SK-N-SH (cell line): ENCODE measurements at regions not wholly inside any gene's neighbourhood (a gene's known extent, or its start where the extent isn't known, plus 50 kb on each side); places are given as distances from the start of the nearest gene placed in this dataset.

ENCODE experiments used
- CTCF ChIA-PET: fragments of 300-600, 350-600 bp; formaldehyde crosslinking; extraction: SDS; loops from one replicate; lab custom pipeline; 2021; lab: Yijun Ruan, JAX
- POLR2A ChIA-PET: fragments of 350-600 bp; sonication (Branson Sonifier 250); formaldehyde crosslinking; extraction: SDS; loops from one replicate; lab custom pipeline; 2020; ENCODE audit warnings: antibody characterized with exemption, inconsistent platforms; lab: Yijun Ruan, JAX
- DNase-seq: peaks from one replicate; pipeline ENCODE4 v3.0.0; 2012
- H2AFZ ChIP-seq: fragments of 200-600 bp; sonication (generic); 2 replicates; pipeline ENCODE4 v1.8.1; 2016; ENCODE audit warnings: antibody characterized with exemption, mild to moderate bottlenecking, low read depth
- H3F3A ChIP-seq: fragments of 200-600 bp; sonication (generic); replicated peaks from 2 replicates; pipeline ENCODE3; 2016; ENCODE audit warnings: antibody characterized with exemption, mild to moderate bottlenecking; ENCODE audit not compliant: insufficient read depth
- H3K27ac ChIP-seq, 2 experiments: fragments of 200-500 bp in 1 of 2; fragments of 200-600 bp in 1 of 2; sonication (Bioruptor generic) in 1 of 2; sonication (generic), shearing (Covaris generic) in 1 of 2; 2 replicates each; pipeline versions ENCODE4 v1.5.1 to v1.6.1; 2014 to 2016; ENCODE audit warnings: low read depth in 2 of 2, inconsistent platforms in 1 of 2, low read length in 1 of 2, mild to moderate bottlenecking in 1 of 2, mixed read lengths in 1 of 2
- H3K27me3 ChIP-seq: fragments of 200-600 bp; sonication (generic), shearing (Covaris generic); 2 replicates; pipeline ENCODE4 v1.6.1; 2016; ENCODE audit warnings: mixed run types; ENCODE audit not compliant: insufficient read depth
- H3K36me3 ChIP-seq, 2 experiments: fragments of 200-500 bp in 1 of 2; fragments of 200-600 bp in 1 of 2; sonication (Bioruptor generic) in 1 of 2; sonication (generic) in 1 of 2; replicated peaks in 1 of 2; 2 replicates each; pipeline versions ENCODE3 to v1.5.1; 2014 to 2016; ENCODE audit warnings: low read length in 1 of 2, mild to moderate bottlenecking in 1 of 2; ENCODE audit not compliant: insufficient read depth in 2 of 2, control insufficient read depth in 1 of 2
- H3K4me1 ChIP-seq, 2 experiments: fragments of 200-500 bp in 1 of 2; fragments of 200-600 bp in 1 of 2; sonication (Bioruptor generic) in 1 of 2; sonication (generic), shearing (Covaris generic) in 1 of 2; 2 replicates each; pipeline versions ENCODE4 v1.5.1 to v1.6.1; 2014 to 2016; ENCODE audit warnings: low read depth in 1 of 2, low read length in 1 of 2, mixed run types in 1 of 2; ENCODE audit not compliant: insufficient read depth in 2 of 2, control insufficient read depth in 1 of 2
- H3K4me2 ChIP-seq: fragments of 200-600 bp; sonication (generic), shearing (Covaris generic); 2 replicates; pipeline ENCODE4 v1.6.1; 2017; ENCODE audit warnings: mixed run types
- H3K4me3 ChIP-seq, 2 experiments: fragments of 200-500 bp in 1 of 2; fragments of 200-600 bp in 1 of 2; sonication (Bioruptor generic) in 1 of 2; sonication (generic), shearing (Covaris generic) in 1 of 2; 2 replicates each; pipeline versions ENCODE4 v1.5.1 to v1.8.1; 2014 to 2016; ENCODE audit warnings: low read depth in 2 of 2, inconsistent platforms in 1 of 2, low read length in 1 of 2, mild to moderate bottlenecking in 1 of 2, mixed read lengths in 1 of 2, moderate library complexity in 1 of 2
- H3K79me2 ChIP-seq: fragments of 200-600 bp; sonication (generic); 2 replicates; pipeline ENCODE4 v1.8.1; 2017; ENCODE audit warnings: mild to moderate bottlenecking; ENCODE audit not compliant: insufficient read depth
- H3K9ac ChIP-seq: fragments of 200-600 bp; sonication (generic); 2 replicates; pipeline ENCODE4 v1.6.1; 2017; ENCODE audit warnings: mixed run types
- H3K9me2 ChIP-seq: fragments of 200-600 bp; sonication (generic); 2 replicates; pipeline ENCODE4 v1.6.1; 2017; ENCODE audit warnings: mixed run types
- H3K9me3 ChIP-seq: fragments of 200-600 bp; sonication (generic); 2 replicates; pipeline ENCODE4 v1.6.1; 2017; ENCODE audit warnings: mixed run types, mild to moderate bottlenecking, moderate library complexity
- H4K20me1 ChIP-seq: fragments of 200-600 bp; sonication (generic); 2 replicates; pipeline ENCODE4 v1.6.1; 2017; ENCODE audit warnings: mild to moderate bottlenecking, mixed run types; ENCODE audit not compliant: insufficient read depth
- CHD2 ChIP-seq: fragments of 150-350 bp; IDR thresholded peaks from 2 replicates; pipeline ENCODE4 v1.6.1; 2018; ENCODE audit warnings: low read length; ENCODE audit not compliant: partially characterized antibody
- ELF1 ChIP-seq: IDR thresholded peaks from 2 replicates; pipeline ENCODE4 v1.4.0; 2012
- FOSL2 ChIP-seq: IDR thresholded peaks from 2 replicates; pipeline ENCODE4 v1.4.0; 2012; ENCODE audit warnings: low read depth, mild to moderate bottlenecking, moderate library complexity, borderline replicate concordance
- FOXJ3 ChIP-seq: sonication (generic); formaldehyde crosslinking; IDR thresholded peaks from 2 replicates; pipeline ENCODE4 v1.5.1; 2020; ENCODE audit warnings: mild to moderate bottlenecking, missing genetic modification reagents
- FOXM1 ChIP-seq: IDR thresholded peaks from 2 replicates; pipeline ENCODE4 v1.4.0; 2012; ENCODE audit warnings: low read depth, mild to moderate bottlenecking
- GABPA ChIP-seq: IDR thresholded peaks from 2 replicates; pipeline ENCODE4 v1.4.0; 2012; ENCODE audit warnings: low read depth, mild to moderate bottlenecking
- JUND ChIP-seq: IDR thresholded peaks from 2 replicates; pipeline ENCODE4 v1.4.0; 2012
- MEF2A ChIP-seq: IDR thresholded peaks from 2 replicates; pipeline ENCODE4 v1.4.0; 2012; ENCODE audit warnings: low read depth, borderline replicate concordance
- MXI1 ChIP-seq: IDR thresholded peaks from 2 replicates; pipeline ENCODE4 v1.6.1; 2012; ENCODE audit warnings: mild to moderate bottlenecking, low read depth, low read length, improper control_type of control experiment
- NFIC ChIP-seq: IDR thresholded peaks from 2 replicates; pipeline ENCODE4 v1.4.0; 2012; ENCODE audit warnings: borderline replicate concordance
- NRF1 ChIP-seq: IDR thresholded peaks from 2 replicates; pipeline ENCODE4 v1.6.1; 2012; ENCODE audit warnings: low read depth, mild to moderate bottlenecking, low read length
- POLR2AphosphoS5 ChIP-seq: IDR thresholded peaks from 2 replicates; pipeline ENCODE4 v1.6.1; 2012; ENCODE audit warnings: low read depth, low read length
- RAD21 ChIP-seq: IDR thresholded peaks from 2 replicates; pipeline ENCODE4 v1.6.1; 2012; ENCODE audit warnings: mild to moderate bottlenecking, low read length
- RCOR1 ChIP-seq: fragments of 150-350 bp; IDR thresholded peaks from 2 replicates; pipeline ENCODE4 v1.6.1; 2017; ENCODE audit warnings: antibody characterized with exemption, low read length
- RXRA ChIP-seq: IDR thresholded peaks from 2 replicates; pipeline ENCODE4 v1.4.0; 2012; ENCODE audit warnings: low read depth, mild to moderate bottlenecking, borderline replicate concordance
- SIN3A ChIP-seq: IDR thresholded peaks from 2 replicates; pipeline ENCODE4 v1.6.1; 2012; ENCODE audit warnings: low read depth, mild to moderate bottlenecking, low read length, moderate library complexity, borderline replicate concordance
- SMC3 ChIP-seq: IDR thresholded peaks from 2 replicates; pipeline ENCODE4 v1.6.1; 2012; ENCODE audit warnings: low read depth, low read length, improper control_type of control experiment
- TAF1 ChIP-seq: IDR thresholded peaks from 2 replicates; pipeline ENCODE4 v1.6.1; 2012; ENCODE audit warnings: low read depth, mild to moderate bottlenecking, low read length, moderate library complexity, borderline replicate concordance
- TCF12 ChIP-seq: IDR thresholded peaks from 2 replicates; pipeline ENCODE4 v1.4.0; 2012
- TEAD4 ChIP-seq: IDR thresholded peaks from 2 replicates; pipeline ENCODE4 v1.4.0; 2012; ENCODE audit warnings: mild to moderate bottlenecking, borderline replicate concordance; ENCODE audit not compliant: insufficient read depth
- USF1 ChIP-seq: IDR thresholded peaks from 2 replicates; pipeline ENCODE4 v1.4.0; 2012; ENCODE audit warnings: low read depth, borderline replicate concordance
- YY1 ChIP-seq: IDR thresholded peaks from 2 replicates; pipeline ENCODE4 v1.4.0; 2012; ENCODE audit warnings: low read depth, mild to moderate bottlenecking
- WGBS: methylation state at CpG from one replicate; pipeline ENCODE4 v1.1.6; 2017; ENCODE audit warnings: low lambda C conversion rate; 5-methylcytosine and 5-hydroxymethylcytosine counted together
- TF ChIP-seq, protein P1 (sequence below): fragments of 200-600 bp; sonication (generic); IDR thresholded peaks from 2 replicates; pipeline ENCODE4 v1.6.1; 2017; ENCODE audit warnings: antibody characterized with exemption, mild to moderate bottlenecking, moderate library complexity
- TF ChIP-seq, protein P2 (sequence below): IDR thresholded peaks from 2 replicates; pipeline ENCODE4; 2012

DNA sequence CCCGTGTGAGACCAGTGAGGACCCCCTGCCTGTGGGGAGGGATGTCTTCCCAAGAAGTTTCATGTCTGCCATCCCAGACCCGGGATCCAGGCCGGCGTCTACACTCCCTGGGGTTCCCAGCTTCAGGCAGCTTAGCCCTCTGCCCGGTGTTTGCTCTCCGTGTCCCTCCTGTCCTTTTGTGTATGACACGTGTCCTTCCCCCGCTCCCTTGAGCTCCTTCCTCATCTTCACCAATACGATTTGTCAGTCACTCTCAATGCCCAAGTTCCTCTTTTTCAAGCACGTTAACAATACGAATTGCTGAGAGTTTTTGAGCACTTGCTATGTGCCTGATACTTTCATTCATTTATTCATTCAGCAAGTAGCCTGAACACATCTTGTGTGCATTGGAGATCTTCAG is 115.6 kb upstream of the PTPN1 start:
- no peak overlapping the region for H3K27ac ChIP-seq
- POLR2A ChIA-PET, result no interaction called here
- no peak for DNase-seq
- H3K36me3 ChIP-seq, result no peaks in the 10 kb centered on the region
- H2AFZ ChIP-seq, result no peak overlapping the region
- TF ChIP-seq FOXM1, result no peak
- no peak for TF ChIP-seq YY1
- TF ChIP-seq RXRA, result no peak
- TF ChIP-seq, protein P1, sequence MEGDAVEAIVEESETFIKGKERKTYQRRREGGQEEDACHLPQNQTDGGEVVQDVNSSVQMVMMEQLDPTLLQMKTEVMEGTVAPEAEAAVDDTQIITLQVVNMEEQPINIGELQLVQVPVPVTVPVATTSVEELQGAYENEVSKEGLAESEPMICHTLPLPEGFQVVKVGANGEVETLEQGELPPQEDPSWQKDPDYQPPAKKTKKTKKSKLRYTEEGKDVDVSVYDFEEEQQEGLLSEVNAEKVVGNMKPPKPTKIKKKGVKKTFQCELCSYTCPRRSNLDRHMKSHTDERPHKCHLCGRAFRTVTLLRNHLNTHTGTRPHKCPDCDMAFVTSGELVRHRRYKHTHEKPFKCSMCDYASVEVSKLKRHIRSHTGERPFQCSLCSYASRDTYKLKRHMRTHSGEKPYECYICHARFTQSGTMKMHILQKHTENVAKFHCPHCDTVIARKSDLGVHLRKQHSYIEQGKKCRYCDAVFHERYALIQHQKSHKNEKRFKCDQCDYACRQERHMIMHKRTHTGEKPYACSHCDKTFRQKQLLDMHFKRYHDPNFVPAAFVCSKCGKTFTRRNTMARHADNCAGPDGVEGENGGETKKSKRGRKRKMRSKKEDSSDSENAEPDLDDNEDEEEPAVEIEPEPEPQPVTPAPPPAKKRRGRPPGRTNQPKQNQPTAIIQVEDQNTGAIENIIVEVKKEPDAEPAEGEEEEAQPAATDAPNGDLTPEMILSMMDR, result no peak
- no peak for TF ChIP-seq TAF1
- TF ChIP-seq, protein P2, sequence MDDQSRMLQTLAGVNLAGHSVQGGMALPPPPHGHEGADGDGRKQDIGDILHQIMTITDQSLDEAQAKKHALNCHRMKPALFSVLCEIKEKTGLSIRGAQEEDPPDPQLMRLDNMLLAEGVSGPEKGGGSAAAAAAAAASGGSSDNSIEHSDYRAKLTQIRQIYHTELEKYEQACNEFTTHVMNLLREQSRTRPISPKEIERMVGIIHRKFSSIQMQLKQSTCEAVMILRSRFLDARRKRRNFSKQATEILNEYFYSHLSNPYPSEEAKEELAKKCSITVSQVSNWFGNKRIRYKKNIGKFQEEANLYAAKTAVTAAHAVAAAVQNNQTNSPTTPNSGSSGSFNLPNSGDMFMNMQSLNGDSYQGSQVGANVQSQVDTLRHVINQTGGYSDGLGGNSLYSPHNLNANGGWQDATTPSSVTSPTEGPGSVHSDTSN, result no peak
- TF ChIP-seq SMC3, result no peak
- no peak for TF ChIP-seq JUND
- no peak for TF ChIP-seq MXI1
- no peak for TF ChIP-seq NFIC
- no peak for TF ChIP-seq CHD2
- no peak for TF ChIP-seq RAD21
- TF ChIP-seq NRF1, result no peak
- no peak for TF ChIP-seq TCF12
- no peak for TF ChIP-seq TEAD4
- TF ChIP-seq GABPA, result no peak
- no peak for TF ChIP-seq POLR2AphosphoS5
- 85% methylated on average over 10 of the region's 11 CpGs for WGBS
- no peaks in the 10 kb centered on the region for H3K79me2 ChIP-seq
- no peaks in the 10 kb centered on the region for H3K27me3 ChIP-seq
- H3K4me3 ChIP-seq, result no peak overlapping the region
- no peak overlapping the region for H3K4me2 ChIP-seq
- no peaks in the 10 kb centered on the region for H4K20me1 ChIP-seq
- H3K9me3 ChIP-seq, result no peaks in the 10 kb centered on the region
- H3K4me1 ChIP-seq, result no peaks in the 10 kb centered on the region; a peak in 1 of 4 replicates
- CTCF ChIA-PET, result no interaction called here
- H3F3A ChIP-seq, result no peaks in the 10 kb centered on the region
- H3K9ac ChIP-seq, result no peak overlapping the region
- H3K9me2 ChIP-seq, result no peaks in the 10 kb centered on the region

DNA sequence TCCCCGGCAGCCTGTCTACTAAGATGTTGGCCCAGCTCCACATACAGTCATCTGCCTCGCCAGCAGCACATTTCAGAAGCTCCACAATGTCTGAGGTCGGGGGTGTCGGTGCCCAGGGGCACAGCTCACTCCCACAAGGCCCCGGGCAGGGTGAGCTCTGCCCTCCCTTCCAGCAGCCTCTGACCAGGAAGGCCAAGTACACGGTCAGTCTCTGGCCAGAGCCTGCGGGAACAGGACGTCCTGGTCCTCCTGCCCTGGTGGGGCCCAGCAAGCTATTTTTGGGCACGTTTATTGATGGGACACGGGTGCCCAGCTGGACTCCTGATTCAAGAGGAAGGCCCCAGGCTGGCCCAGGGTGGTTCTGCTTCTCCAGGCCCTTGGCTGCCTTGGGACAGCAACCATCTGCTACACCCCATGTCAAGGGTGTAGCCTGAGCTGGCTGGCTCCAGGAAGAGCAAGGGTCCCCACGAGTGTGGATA is 114.9 kb upstream of the PTPN1 start:
- Histone ChIP-seq H2AFZ (no peak overlapping the region), H3K9me2 (no peaks in the 10 kb centered on the region), H3K36me3 (no peaks in the 10 kb centered on the region), H3K9me3 (no peaks in the 10 kb centered on the region), H3K9ac (no peak overlapping the region), H3K4me3 (no peak overlapping the region), H3K27ac (no peak overlapping the region), H3F3A (no peaks in the 10 kb centered on the region), H3K27me3 (no peaks in the 10 kb centered on the region), H3K4me1 (no peaks in the 10 kb centered on the region; a peak in 1 of 4 replicates), H3K4me2 (no peak overlapping the region), H3K79me2 (no peaks in the 10 kb centered on the region), H4K20me1 (no peaks in the 10 kb centered on the region)
- no peak for TF ChIP-seq JUND
- TF ChIP-seq, protein P1, result no peak
- TF ChIP-seq ELF1, result no peak
- no peak for TF ChIP-seq FOXJ3 (CRISPR knock-in tag)
- TF ChIP-seq USF1, result no peak
- TF ChIP-seq RXRA, result no peak
- TF ChIP-seq SIN3A, result no peak
- no peak for TF ChIP-seq FOSL2
- no peak for TF ChIP-seq NRF1
- no peak for TF ChIP-seq MXI1
- no peak for TF ChIP-seq TAF1
- no peak for TF ChIP-seq MEF2A
- no peak for TF ChIP-seq RCOR1
- no peak for DNase-seq
- ChIA-PET POLR2A (no interaction called here), CTCF (no interaction called here)
- 44% methylated on average over 2 of the region's 11 CpGs for WGBS
